Fibroblast of lung (primary cell): ENCODE measurements at regions not wholly inside any gene's neighbourhood (a gene's known extent, or its start where the extent isn't known, plus 50 kb on each side); places are given as distances from the start of the nearest gene placed in this dataset.

Source experiments
- EZH2 ChIP-seq: IDR thresholded peaks from 2 replicates; pipeline ENCODE4 v1.5.1; 2012; ENCODE audit warnings: low read length, control low read depth, mild to moderate bottlenecking; ENCODE audit errors: missing control alignments
- TF ChIP-seq, protein P1 (sequence below), 2 donors: IDR thresholded peaks in 1 of 2; conservative IDR thresholded peaks in 1 of 2; 1 replicate in 1 of 2; 2 replicates in 1 of 2; pipeline ENCODE4 v1.5.1; 2011 to 2012; ENCODE audit warnings: low read length in 2 of 2, control low read depth in 1 of 2, inconsistent platforms in 1 of 2, low read depth in 1 of 2, mild to moderate bottlenecking in 1 of 2

- TF ChIP-seq, protein P1, sequence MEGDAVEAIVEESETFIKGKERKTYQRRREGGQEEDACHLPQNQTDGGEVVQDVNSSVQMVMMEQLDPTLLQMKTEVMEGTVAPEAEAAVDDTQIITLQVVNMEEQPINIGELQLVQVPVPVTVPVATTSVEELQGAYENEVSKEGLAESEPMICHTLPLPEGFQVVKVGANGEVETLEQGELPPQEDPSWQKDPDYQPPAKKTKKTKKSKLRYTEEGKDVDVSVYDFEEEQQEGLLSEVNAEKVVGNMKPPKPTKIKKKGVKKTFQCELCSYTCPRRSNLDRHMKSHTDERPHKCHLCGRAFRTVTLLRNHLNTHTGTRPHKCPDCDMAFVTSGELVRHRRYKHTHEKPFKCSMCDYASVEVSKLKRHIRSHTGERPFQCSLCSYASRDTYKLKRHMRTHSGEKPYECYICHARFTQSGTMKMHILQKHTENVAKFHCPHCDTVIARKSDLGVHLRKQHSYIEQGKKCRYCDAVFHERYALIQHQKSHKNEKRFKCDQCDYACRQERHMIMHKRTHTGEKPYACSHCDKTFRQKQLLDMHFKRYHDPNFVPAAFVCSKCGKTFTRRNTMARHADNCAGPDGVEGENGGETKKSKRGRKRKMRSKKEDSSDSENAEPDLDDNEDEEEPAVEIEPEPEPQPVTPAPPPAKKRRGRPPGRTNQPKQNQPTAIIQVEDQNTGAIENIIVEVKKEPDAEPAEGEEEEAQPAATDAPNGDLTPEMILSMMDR (conservative IDR thresholded peaks at IDR 0.05 in 1 of 2, IDR thresholded peaks at IDR 0.05 in 1 of 2; ENCODE audit: low read depth in 1 of 2, low read length in 2 of 2) = no peak
- no peak for TF ChIP-seq EZH2
Measured at GRCh38 chr12:107873223-107873622, 98.7 kb downstream of the ASCL4 start.
